ENCODE measurements at regions not wholly inside any gene's neighbourhood (a gene's known extent, or its start where the extent isn't known, plus 50 kb on each side); places are given as distances from the start of the nearest gene placed in this dataset.
A peak's percentile ranks its signal among the peaks of the same experiment; 100 is the strongest.

DNA sequence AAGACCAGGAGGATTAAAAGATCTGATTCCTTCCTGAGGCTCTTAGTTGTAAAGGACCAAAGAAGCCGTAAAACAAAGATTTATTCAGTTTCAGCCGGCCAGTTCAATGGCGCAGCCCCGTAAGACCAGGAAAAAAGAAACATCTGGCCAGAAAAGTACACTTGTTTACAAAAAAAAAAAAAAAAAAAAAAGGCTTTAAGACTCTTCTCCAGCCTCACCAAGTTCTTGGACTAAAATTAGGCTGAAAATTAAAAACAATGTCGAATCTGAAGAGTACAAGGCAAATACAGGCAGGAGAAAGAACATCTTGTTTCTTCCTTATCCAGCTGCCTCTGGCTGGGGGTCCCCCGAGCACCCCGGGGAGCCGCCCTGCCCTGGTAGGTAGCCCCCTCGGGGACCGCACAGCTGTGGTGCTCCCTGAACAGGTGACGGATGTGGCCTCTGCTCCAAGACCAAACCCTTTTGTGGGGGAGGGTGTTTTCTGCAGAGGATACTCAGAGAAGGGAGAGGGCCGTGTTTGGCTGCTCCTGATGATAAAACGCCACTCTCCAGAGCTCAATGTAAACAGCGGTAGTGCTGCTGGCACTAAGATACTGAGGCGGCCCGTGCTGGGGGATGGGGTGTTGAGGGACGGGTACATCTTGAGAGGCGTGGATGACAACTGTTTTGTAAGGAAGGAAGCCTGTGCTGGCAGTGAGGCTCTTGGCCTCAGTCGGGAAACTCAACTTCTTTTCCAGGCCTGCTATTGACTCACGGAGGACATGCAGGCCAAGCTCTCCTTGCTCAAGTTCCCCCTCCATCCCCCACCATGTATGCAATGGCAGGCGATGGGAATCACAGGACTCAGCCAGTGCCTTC, 201.0 kb upstream of the DIO3 start:
- H3K4me1 ChIP-seq (ENCODE audit: control insufficient read depth, insufficient read depth, low read length): peaks cover 47% of the 10 kb centered on the region
- H3K27me3 ChIP-seq (ENCODE audit: control insufficient read depth, insufficient read depth, low read length): peaks cover 10% of the 10 kb centered on the region
- peaks cover 5% of the 10 kb centered on the region for H3K9me3 ChIP-seq (replicated peaks; ENCODE audit: control insufficient read depth, low read depth, low read length)
- DNase-seq: peak; percentile 90
- 18% methylated on average over 15 of the region's 21 CpGs for WGBS (ENCODE audit: insufficient coverage)
- no peak overlapping the region for H3K4me3 ChIP-seq (ENCODE audit: low read length)
- H3K27ac ChIP-seq (ENCODE audit: low read length): peak overlapping the region; percentile 69
- no peaks in the 10 kb centered on the region for H3K36me3 ChIP-seq (ENCODE audit: control insufficient read depth, insufficient read depth, low read length)

DNA sequence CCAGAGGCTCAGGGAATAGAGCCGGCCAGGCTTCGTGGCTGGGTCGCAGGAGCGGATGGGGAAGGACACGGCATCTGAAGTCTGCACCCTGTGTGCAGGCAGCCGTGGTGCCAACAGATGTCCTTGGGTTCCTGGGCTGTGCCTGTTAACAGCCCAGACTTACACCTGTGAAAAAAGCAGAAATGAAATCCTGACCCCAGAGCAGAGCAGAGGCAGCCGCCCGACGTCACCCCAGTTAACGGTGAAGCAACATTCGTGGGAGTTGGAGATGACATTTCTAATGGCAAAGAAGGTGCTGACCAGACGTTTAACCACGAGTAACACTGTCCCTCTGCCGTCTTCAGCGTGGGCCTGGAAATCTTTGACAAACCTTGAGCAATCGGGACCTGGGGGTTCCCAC, 200.3 kb upstream of the DIO3 start:
- 61% methylated on average over 12 of the region's 16 CpGs for WGBS (ENCODE audit: insufficient coverage)
- peak overlapping the region; percentile 13 for H3K27ac ChIP-seq (ENCODE audit: low read length)

DNA sequence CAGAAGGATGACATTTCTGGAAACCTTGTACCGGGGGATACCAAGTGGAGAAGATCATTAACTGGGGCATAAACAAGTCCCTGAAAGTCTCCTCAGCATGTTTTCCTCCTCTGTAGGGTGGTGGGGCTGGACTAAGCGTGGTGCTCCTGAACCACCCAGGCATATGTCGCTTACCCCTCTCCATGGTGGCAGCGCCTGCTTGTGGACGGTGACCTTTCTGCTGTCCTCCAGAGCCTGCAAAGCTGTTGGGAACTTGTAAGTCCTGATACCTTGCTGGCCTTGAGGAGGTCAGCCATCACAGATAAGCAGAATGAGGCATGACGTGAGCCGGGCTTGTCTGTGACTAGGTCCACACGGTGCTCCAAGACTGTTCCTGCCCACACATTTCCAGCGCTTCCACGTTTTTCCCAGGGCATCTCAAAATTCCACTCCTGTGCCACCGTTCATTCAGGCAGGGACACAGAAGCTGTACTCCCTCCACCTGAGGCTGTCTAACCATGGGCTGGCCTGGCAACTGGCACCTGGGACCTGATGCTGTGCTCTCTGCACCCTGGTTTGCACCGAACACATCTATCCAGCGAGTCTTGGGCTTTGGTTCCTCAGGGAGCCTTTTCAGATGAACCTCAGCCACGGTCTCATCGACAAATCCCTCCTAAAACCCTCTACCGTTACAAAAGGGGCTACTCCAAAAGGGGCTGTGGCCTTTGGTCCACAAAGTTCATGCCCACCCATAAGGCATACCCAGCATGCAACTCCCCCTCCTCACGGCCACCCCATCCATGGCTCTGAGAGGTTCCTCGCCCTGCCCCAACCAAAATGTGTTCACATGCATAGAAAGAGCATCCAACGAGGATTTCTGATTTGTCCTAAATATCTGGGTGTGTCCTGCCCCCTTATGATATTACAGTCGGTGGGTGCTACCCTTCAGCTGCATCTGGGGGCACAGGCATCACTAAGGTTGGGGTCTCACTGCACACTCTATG, 199.6 kb upstream of the DIO3 start:
- H3K27me3 ChIP-seq (ENCODE audit: control insufficient read depth, insufficient read depth, low read length): peaks cover 10% of the 10 kb centered on the region
- DNase-seq: no peak
- H3K36me3 ChIP-seq (ENCODE audit: control insufficient read depth, insufficient read depth, low read length): no peaks in the 10 kb centered on the region
- H3K4me1 ChIP-seq (ENCODE audit: control insufficient read depth, insufficient read depth, low read length): peaks cover 51% of the 10 kb centered on the region
- H3K4me3 ChIP-seq (ENCODE audit: low read length): no peak overlapping the region
- WGBS (ENCODE audit: insufficient coverage): 93% methylated on average over 18 of the region's 20 CpGs
- peaks cover 5% of the 10 kb centered on the region for H3K9me3 ChIP-seq (replicated peaks; ENCODE audit: control insufficient read depth, low read depth, low read length)
- H3K27ac ChIP-seq (ENCODE audit: low read length): no peak overlapping the region

More for the DNA sequence above, 200.3 kb upstream of the DIO3 start:
- H3K4me3 ChIP-seq (ENCODE audit: low read length): no peak overlapping the region
- H3K4me1 ChIP-seq (ENCODE audit: control insufficient read depth, insufficient read depth, low read length): peaks cover 51% of the 10 kb centered on the region
- H3K27me3 ChIP-seq (ENCODE audit: control insufficient read depth, insufficient read depth, low read length): peaks cover 10% of the 10 kb centered on the region
- no peak for DNase-seq
- no peaks in the 10 kb centered on the region for H3K36me3 ChIP-seq (ENCODE audit: control insufficient read depth, insufficient read depth, low read length)
- peaks cover 5% of the 10 kb centered on the region for H3K9me3 ChIP-seq (replicated peaks; ENCODE audit: control insufficient read depth, low read depth, low read length)

DNA sequence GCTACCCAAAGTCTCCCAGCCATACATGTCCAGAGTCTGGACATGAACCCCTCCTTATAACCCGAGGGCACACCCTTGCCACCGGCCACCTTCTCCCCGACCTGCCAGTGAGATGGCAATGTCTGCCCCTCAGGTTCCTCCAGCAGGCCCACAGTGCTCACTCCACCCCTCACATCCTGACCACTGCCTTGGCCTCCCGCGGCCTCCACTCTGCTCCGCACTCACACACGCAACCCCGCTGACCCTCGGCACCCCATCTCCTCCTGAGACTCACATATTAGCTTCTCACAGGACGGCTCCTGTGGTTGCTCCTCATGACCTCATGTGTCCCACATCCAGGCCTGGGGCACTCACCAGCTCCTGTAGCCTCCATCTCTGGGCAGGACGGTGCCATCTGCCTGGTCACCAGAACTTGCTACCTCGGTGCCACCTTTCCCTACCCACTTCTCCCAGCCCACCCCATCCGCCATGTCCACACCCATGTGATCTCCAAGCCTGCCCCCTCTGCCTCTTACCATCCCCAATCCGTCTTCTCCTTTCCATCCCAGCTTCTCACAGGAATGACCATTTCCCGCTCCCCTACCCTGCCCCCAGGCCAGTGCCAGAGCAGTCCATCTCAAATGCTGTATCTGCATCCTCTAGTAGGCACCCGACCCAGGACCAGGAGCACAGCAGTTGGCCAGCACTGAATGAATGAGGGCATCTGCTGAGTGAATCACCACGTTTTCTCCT, 198.6 kb upstream of the DIO3 start:
- H3K27me3 ChIP-seq (ENCODE audit: control insufficient read depth, insufficient read depth, low read length): peaks cover 13% of the 10 kb centered on the region
- peaks cover 51% of the 10 kb centered on the region for H3K4me1 ChIP-seq (ENCODE audit: control insufficient read depth, insufficient read depth, low read length)
- no peak overlapping the region for H3K27ac ChIP-seq (ENCODE audit: low read length)
- H3K36me3 ChIP-seq (ENCODE audit: control insufficient read depth, insufficient read depth, low read length): no peaks in the 10 kb centered on the region
- H3K4me3 ChIP-seq (ENCODE audit: low read length): no peak overlapping the region
- no peak for DNase-seq
- peaks cover 2% of the 10 kb centered on the region for H3K9me3 ChIP-seq (replicated peaks; ENCODE audit: control insufficient read depth, low read depth, low read length)
- 91% methylated on average over 17 of the region's 17 CpGs for WGBS (ENCODE audit: insufficient coverage)

DNA sequence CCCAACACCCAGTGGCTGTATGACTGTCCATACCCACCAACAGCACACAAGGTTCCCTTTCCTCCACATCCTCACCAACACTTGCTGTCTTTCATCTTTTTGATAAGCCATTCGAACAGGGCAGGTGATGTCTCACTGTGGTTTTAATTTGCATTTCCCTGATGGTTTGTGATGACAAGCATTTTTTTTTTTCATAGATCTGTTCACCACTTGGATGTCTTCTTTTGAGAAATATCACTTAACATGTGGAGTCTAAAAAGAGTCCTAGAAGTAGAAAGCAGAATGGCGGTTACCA, 198.1 kb upstream of the DIO3 start:
- Histone ChIP-seq H3K4me3 (ENCODE audit: low read length) (no peak overlapping the region), H3K27me3 (ENCODE audit: control insufficient read depth, insufficient read depth, low read length) (peaks cover 13% of the 10 kb centered on the region), H3K4me1 (ENCODE audit: control insufficient read depth, insufficient read depth, low read length) (peaks cover 51% of the 10 kb centered on the region), H3K27ac (ENCODE audit: low read length) (no peak overlapping the region), H3K9me3 (replicated peaks; ENCODE audit: control insufficient read depth, low read depth, low read length) (no peaks in the 10 kb centered on the region), H3K36me3 (ENCODE audit: control insufficient read depth, insufficient read depth, low read length) (no peaks in the 10 kb centered on the region)
- WGBS (ENCODE audit: insufficient coverage): 100% methylated on average over 1 of the region's 2 CpGs
- DNase-seq: no peak

DNA sequence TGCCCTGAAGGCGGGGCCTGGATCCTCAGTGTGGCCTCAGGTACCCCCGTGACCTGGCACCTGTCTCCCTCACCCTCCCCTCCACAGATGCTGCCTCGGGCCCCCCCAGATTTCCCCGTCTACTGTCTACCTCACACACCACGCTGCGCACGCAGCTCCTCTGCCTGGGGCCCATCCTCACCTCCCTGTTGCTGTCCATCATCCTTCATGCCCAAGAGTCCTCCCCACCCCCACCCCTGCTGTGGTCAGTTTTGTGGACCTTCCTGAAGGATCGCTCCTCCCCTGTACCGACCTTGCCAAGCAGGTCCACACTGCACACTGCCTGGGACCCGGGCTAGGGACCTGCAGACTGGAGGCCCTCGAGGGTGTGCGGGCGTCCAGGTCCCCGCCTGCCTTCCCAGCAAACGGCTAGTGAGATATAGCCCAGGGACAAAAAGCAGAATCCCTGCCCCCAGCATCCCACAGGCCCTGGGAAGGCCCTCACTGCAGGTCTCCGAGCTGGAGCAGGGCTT, 197.4 kb upstream of the DIO3 start:
- peaks cover 46% of the 10 kb centered on the region for H3K4me1 ChIP-seq (ENCODE audit: control insufficient read depth, insufficient read depth, low read length)
- peak; percentile 39 for DNase-seq
- peaks cover 13% of the 10 kb centered on the region for H3K27me3 ChIP-seq (ENCODE audit: control insufficient read depth, insufficient read depth, low read length)
- peak overlapping the region; percentile 72 for H3K27ac ChIP-seq (ENCODE audit: low read length)
- H3K36me3 ChIP-seq (ENCODE audit: control insufficient read depth, insufficient read depth, low read length): no peaks in the 10 kb centered on the region
- 65% methylated on average over 11 of the region's 16 CpGs for WGBS (ENCODE audit: insufficient coverage)
- no peak overlapping the region for H3K4me3 ChIP-seq (ENCODE audit: low read length)
- H3K9me3 ChIP-seq (replicated peaks; ENCODE audit: control insufficient read depth, low read depth, low read length): no peaks in the 10 kb centered on the region

DNA sequence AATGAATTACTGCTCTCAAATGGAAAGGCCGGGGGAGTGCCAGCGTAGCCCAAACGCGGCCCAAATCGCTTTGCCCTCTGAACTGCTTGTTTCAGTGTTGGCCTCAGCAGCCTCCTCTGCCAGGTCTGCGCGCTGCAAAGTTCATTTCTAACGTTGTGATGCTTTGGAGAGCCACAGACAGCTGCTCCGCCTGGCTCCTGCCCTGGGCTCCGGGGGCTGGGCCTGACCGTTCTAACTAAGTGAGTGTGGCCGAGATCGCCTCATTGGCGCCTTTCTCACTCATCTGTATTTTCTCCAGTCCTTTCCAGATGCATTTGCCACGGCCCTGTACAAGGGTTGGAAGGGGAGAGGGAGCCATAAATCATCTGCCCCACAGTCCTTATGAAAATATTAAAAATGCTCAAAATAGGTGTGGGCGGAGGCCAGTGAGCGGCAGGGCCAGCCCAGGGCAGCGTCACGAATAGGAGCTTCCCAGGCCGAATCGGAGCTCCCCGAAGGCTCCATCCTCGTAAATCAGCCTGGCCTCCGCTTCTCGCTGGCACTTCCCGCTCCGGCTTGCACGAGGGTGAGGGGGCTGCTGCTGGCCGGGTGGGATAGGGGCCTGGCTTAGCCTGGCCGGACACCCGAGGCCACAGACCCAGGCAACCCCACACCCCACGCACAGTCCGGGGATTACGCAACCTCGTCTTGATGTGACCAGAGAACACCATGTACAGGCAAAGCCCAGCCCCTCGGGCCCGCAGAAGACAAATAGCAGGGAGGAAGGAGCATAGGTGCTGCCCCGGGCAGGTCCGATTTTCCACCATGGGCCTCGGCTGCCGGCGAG, 196.6 kb upstream of the DIO3 start:
- Histone ChIP-seq H3K4me3 (ENCODE audit: low read length) (no peak overlapping the region), H3K27me3 (ENCODE audit: control insufficient read depth, insufficient read depth, low read length) (peaks cover 13% of the 10 kb centered on the region), H3K4me1 (ENCODE audit: control insufficient read depth, insufficient read depth, low read length) (peaks cover 38% of the 10 kb centered on the region), H3K27ac (ENCODE audit: low read length) (peak overlapping the region; percentile 72), H3K36me3 (ENCODE audit: control insufficient read depth, insufficient read depth, low read length) (no peaks in the 10 kb centered on the region), H3K9me3 (replicated peaks; ENCODE audit: control insufficient read depth, low read depth, low read length) (no peaks in the 10 kb centered on the region)
- 23% methylated on average over 36 of the region's 42 CpGs for WGBS (ENCODE audit: insufficient coverage)
- DNase-seq: peak; percentile 82

DNA sequence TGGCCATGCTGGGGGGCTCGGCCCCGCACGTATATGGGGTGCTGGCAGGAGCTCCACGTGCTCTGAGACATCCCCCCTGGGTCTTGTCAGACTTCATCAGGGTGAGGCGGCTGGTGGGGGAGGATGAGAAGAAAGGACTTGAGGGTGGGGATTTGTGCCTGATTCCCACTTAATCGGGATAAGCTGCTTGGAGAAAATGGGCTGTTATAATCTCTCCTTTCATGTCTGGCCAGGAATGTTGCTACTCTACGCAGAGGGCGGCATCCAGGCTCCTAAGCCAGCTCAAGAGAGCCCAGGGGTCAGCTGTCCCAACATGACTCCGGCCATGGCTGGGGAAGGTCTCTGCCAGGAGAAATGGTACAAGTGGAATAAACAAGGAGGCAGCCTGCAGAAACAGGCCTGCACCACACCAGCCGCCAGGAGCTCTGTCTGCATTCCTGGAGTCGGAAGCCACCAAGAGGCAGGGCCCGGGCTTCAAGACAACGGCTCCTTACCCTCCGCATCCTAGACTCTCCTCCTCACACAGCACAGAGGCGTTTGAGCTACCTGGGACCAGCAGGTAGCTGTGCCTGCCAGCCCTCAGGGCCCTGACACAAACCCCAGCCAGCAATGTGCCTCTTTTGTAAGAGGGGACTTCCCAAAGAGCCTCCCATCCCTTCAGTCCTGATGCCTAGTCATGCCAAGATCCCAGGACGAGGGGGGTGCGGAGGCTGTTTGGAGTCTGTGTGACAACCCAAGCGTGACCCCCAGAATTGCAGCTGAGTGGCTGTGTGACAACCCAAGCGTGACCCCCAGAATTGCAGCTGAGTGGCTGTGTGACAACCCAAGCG, 195.8 kb upstream of the DIO3 start:
- no peak overlapping the region for H3K4me3 ChIP-seq (ENCODE audit: low read length)
- no peaks in the 10 kb centered on the region for H3K36me3 ChIP-seq (ENCODE audit: control insufficient read depth, insufficient read depth, low read length)
- H3K27me3 ChIP-seq (ENCODE audit: control insufficient read depth, insufficient read depth, low read length): peaks cover 9% of the 10 kb centered on the region
- peaks cover 31% of the 10 kb centered on the region for H3K4me1 ChIP-seq (ENCODE audit: control insufficient read depth, insufficient read depth, low read length)
- DNase-seq: no peak
- H3K27ac ChIP-seq (ENCODE audit: low read length): no peak overlapping the region
- WGBS (ENCODE audit: insufficient coverage): 66% methylated on average over 19 of the region's 20 CpGs
- no peaks in the 10 kb centered on the region for H3K9me3 ChIP-seq (replicated peaks; ENCODE audit: control insufficient read depth, low read depth, low read length)

Measured in muscle of leg (tissue), 3 donors.